ENCODE measurements at regions not wholly inside any gene's neighbourhood (a gene's known extent, or its start where the extent isn't known, plus 50 kb on each side); places are given as distances from the start of the nearest gene placed in this dataset.

- TF ChIP-seq ZNF462 (CRISPR knock-in tag; IDR thresholded peaks at IDR 0.05) (no peak), NANOG (IDR thresholded peaks at IDR 0.05; ENCODE audit: borderline replicate concordance) (no peak), ZNF114 (CRISPR knock-in tag; IDR thresholded peaks at IDR 0.05) (no peak), EZH2 (IDR thresholded peaks at IDR 0.05; ENCODE audit: low read depth, unreplicated experiment) (no peak), CTCF (conservative IDR thresholded peaks at IDR 0.05; ENCODE audit: low read depth in 2 of 2) (no peak)
These were observed 200.9 kb downstream of the FOXD2 start (continued) for GRCh38 chr1:47638713-47639112.

- H2AFZ ChIP-seq: peak overlapping the region; percentile 23; the same call in 1 of the 2 replicates
- DNase-seq (ENCODE audit: low spot score) (no peak), ATAC-seq (peak; percentile 62)
- no peaks in the 10 kb centered on the region for H4K20me1 ChIP-seq (replicated peaks; ENCODE audit: insufficient read depth)
- H3K4me1 ChIP-seq (ENCODE audit: insufficient read depth): no peaks in the 10 kb centered on the region
- H3K4me2 ChIP-seq: no peak overlapping the region
- no peaks in the 10 kb centered on the region for H3K27me3 ChIP-seq (ENCODE audit: insufficient read depth)
- no peaks in the 10 kb centered on the region for H3K9me3 Mint-ChIP-seq
- H3K4me3 ChIP-seq: no peak overlapping the region
- no peaks in the 10 kb centered on the region for H3K9me2 ChIP-seq (ENCODE audit: insufficient read depth)
- H3K36me3 Mint-ChIP-seq (ENCODE audit: low read depth): no peaks in the 10 kb centered on the region
- H3K4me3 Mint-ChIP-seq: no peak overlapping the region
- H3F3A ChIP-seq (replicated peaks; ENCODE audit: low read depth): no peaks in the 10 kb centered on the region
- peaks cover 5% of the 10 kb centered on the region for H3K27me3 Mint-ChIP-seq (ENCODE audit: insufficient read depth, low read depth, poor library complexity)
- H3K79me2 ChIP-seq (replicated peaks; ENCODE audit: insufficient read depth): no peaks in the 10 kb centered on the region
- no peaks in the 10 kb centered on the region; the same call in 2 of the 3 replicates for H3K4me1 Mint-ChIP-seq
- H3K27ac ChIP-seq (ENCODE audit: low read depth): no peak overlapping the region
- no peaks in the 10 kb centered on the region for H3K36me3 ChIP-seq (ENCODE audit: insufficient read depth)
- H3K27ac Mint-ChIP-seq: no peak overlapping the region
- TF ChIP-seq ETS1 (IDR thresholded peaks at IDR 0.05): no peak
- no peak for TF ChIP-seq STAT1 (IDR thresholded peaks at IDR 0.05; ENCODE audit: unreplicated experiment)
- TF ChIP-seq ZNF114 (CRISPR knock-in tag; IDR thresholded peaks at IDR 0.05): no peak
- TF ChIP-seq CREB1 (CRISPR knock-in tag; IDR thresholded peaks at IDR 0.05; ENCODE audit: low read depth): no peak
- no peak for TF ChIP-seq JUNB (IDR thresholded peaks at IDR 0.05; ENCODE audit: unreplicated experiment)
- no peak for TF ChIP-seq EZH2 (IDR thresholded peaks at IDR 0.05; ENCODE audit: low read depth, unreplicated experiment)
- no peak for TF ChIP-seq POLR2AphosphoS5 (IDR thresholded peaks at IDR 0.05; ENCODE audit: low read depth)
- no peak for TF ChIP-seq ZNF331 (CRISPR knock-in tag; IDR thresholded peaks at IDR 0.05; ENCODE audit: low read depth)
These were observed 205.7 kb downstream of the FOXD2 start for GRCh38 chr1:47643306-47644211.
